H1 (cell line): ENCODE measurements at regions not wholly inside any gene's neighbourhood (a gene's known extent, or its start where the extent isn't known, plus 50 kb on each side); places are given as distances from the start of the nearest gene placed in this dataset.

ENCODE experiments used
- CTCF ChIA-PET: fragments of 300-600 bp; sonication (Branson Sonifier 250); formaldehyde crosslinking; loops from one replicate; lab custom pipeline; 2021; ENCODE audit not compliant: partially characterized antibody; lab: Charles Lee
- POLR2A ChIA-PET: fragments of 300-600 bp; sonication (Branson Sonifier 250); formaldehyde crosslinking; loops from one replicate; lab custom pipeline; 2021; ENCODE audit warnings: inconsistent platforms; ENCODE audit not compliant: partially characterized antibody; lab: Charles Lee
- DNase-seq, 2 experiments: peaks; one replicate each; pipeline versions ENCODE4 v3.0.0 to v3.0.0-alpha.2; 2010 to 2022; ENCODE audit warnings: low spot score in 2 of 2, low read depth in 1 of 2, mixed read lengths in 1 of 2
- FAIRE-seq: peaks from 2 replicates; lab custom pipeline; 2011; peaks lifted over from hg19 to GRCh38; lab: Jason Lieb, UNC
- H2AFZ ChIP-seq: 2 replicates; pipeline ENCODE4 v1.8.1; 2012; ENCODE audit warnings: low read length, inconsistent platforms
- H2AK5ac ChIP-seq: 2 replicates; pipeline ENCODE4 v1.6.1; 2013; ENCODE audit warnings: low read depth, low read length
- H2BK120ac ChIP-seq: replicated peaks from 2 replicates; pipeline ENCODE3; 2013; ENCODE audit warnings: low read depth, low read length, inconsistent platforms
- H2BK12ac ChIP-seq: 2 replicates; pipeline ENCODE4 v1.6.1; 2013; ENCODE audit warnings: low read depth, low read length
- H2BK15ac ChIP-seq: 2 replicates; pipeline ENCODE4 v1.6.1; 2013; ENCODE audit warnings: low read length
- H2BK20ac ChIP-seq: 2 replicates; pipeline ENCODE4 v1.6.1; 2013; ENCODE audit warnings: low read length
- H2BK5ac ChIP-seq: 2 replicates; pipeline ENCODE4 v1.6.1; 2013; ENCODE audit warnings: low read depth, low read length
- H3K14ac ChIP-seq: 2 replicates; pipeline ENCODE4 v1.6.1; 2013; ENCODE audit warnings: inconsistent platforms; ENCODE audit not compliant: insufficient read length
- H3K18ac ChIP-seq: 2 replicates; pipeline ENCODE4 v1.6.1; 2013; ENCODE audit warnings: low read length; ENCODE audit errors: extremely low read depth
- H3K23ac ChIP-seq: 2 replicates; pipeline ENCODE4 v1.6.1; 2013; ENCODE audit warnings: inconsistent platforms; ENCODE audit not compliant: insufficient read length
- H3K23me2 ChIP-seq: 2 replicates; pipeline ENCODE4 v1.6.1; 2013; ENCODE audit warnings: low read depth, low read length
- H3K27ac ChIP-seq: 2 replicates; pipeline ENCODE4 v1.6.1; 2011; ENCODE audit warnings: low read depth, low read length, inconsistent platforms
- H3K27me3 ChIP-seq, 4 experiments: replicated peaks in 1 of 4; 1 replicate in 1 of 4; 2 replicates in 3 of 4; pipeline versions ENCODE4 v1.6.1 to v1.8.1; 2011 to 2013; ENCODE audit warnings: low read length in 3 of 4, mild to moderate bottlenecking in 3 of 4, inconsistent platforms in 2 of 4, mixed read lengths in 2 of 4, moderate library complexity in 1 of 4; ENCODE audit not compliant: control insufficient read depth in 3 of 4, insufficient read depth in 3 of 4; ENCODE audit errors: extremely low read depth in 1 of 4
- H3K36me3 ChIP-seq, 4 experiments: 2 replicates each; pipeline versions ENCODE4 v1.6.1 to v1.8.1; 2011 to 2013; ENCODE audit warnings: mild to moderate bottlenecking in 4 of 4, low read length in 3 of 4, moderate library complexity in 2 of 4, control low read depth in 1 of 4, inconsistent platforms in 1 of 4; ENCODE audit not compliant: insufficient read depth in 4 of 4, control insufficient read depth in 2 of 4
- H3K4ac ChIP-seq: replicated peaks from 2 replicates; pipeline ENCODE3; 2013; ENCODE audit warnings: low read length, low read depth, mixed read lengths, inconsistent platforms; ENCODE audit not compliant: insufficient read length
- H3K4me1 ChIP-seq, 4 experiments: replicated peaks in 1 of 4; 1 replicate in 1 of 4; 2 replicates in 3 of 4; pipeline versions ENCODE4 v1.6.1 to v1.8.1; 2011 to 2013; ENCODE audit warnings: low read length in 3 of 4, inconsistent platforms in 2 of 4, mixed read lengths in 1 of 4; ENCODE audit not compliant: insufficient read depth in 4 of 4, control insufficient read depth in 3 of 4
- H3K4me2 ChIP-seq, 2 experiments: 2 replicates each; pipeline versions ENCODE4 v1.6.1 to v1.8.1; 2011 to 2013; ENCODE audit warnings: low read depth in 2 of 2, low read length in 2 of 2, control low read depth in 1 of 2, inconsistent platforms in 1 of 2, mild to moderate bottlenecking in 1 of 2; ENCODE audit not compliant: insufficient read depth in 1 of 2
- H3K4me3 ChIP-seq, 4 experiments: fragments of 200-600, 300-600 bp in 1 of 4; sonication (generic), shearing (Covaris generic), sonication (Bioruptor Twin) in 1 of 4; 2 replicates each; pipeline versions ENCODE4 v1.5.1 to v1.8.1; 2011 to 2016; ENCODE audit warnings: low read length in 4 of 4, low read depth in 3 of 4, control low read depth in 2 of 4, inconsistent platforms in 2 of 4, mild to moderate bottlenecking in 2 of 4, mixed read lengths in 1 of 4, moderate library complexity in 1 of 4; ENCODE audit not compliant: insufficient read depth in 2 of 4; ENCODE audit errors: extremely low read depth in 1 of 4
- H3K56ac ChIP-seq: replicated peaks from 2 replicates; pipeline ENCODE3; 2013; ENCODE audit warnings: low read depth, mild to moderate bottlenecking, mixed read lengths, low read length, inconsistent platforms; ENCODE audit not compliant: insufficient read length
- H3K79me1 ChIP-seq: 2 replicates; pipeline ENCODE4 v1.6.1; 2013; ENCODE audit warnings: low read depth, low read length, control low read depth
- H3K79me2 ChIP-seq, 2 experiments: 2 replicates each; pipeline versions ENCODE4 v1.6.1 to v1.8.1; 2012 to 2013; ENCODE audit warnings: low read length in 2 of 2, mild to moderate bottlenecking in 2 of 2, inconsistent platforms in 1 of 2; ENCODE audit not compliant: insufficient read depth in 2 of 2, control insufficient read depth in 1 of 2
- H3K9ac ChIP-seq, 4 experiments: replicated peaks in 1 of 4; 1 replicate in 1 of 4; 2 replicates in 3 of 4; pipeline versions ENCODE4 v1.6.1 to v1.8.1; 2011 to 2013; ENCODE audit warnings: low read depth in 3 of 4, low read length in 3 of 4, control low read depth in 2 of 4, mild to moderate bottlenecking in 2 of 4, moderate library complexity in 2 of 4, inconsistent platforms in 1 of 4; ENCODE audit errors: extremely low read depth in 1 of 4
- H3K9me3 ChIP-seq, 2 experiments: 2 replicates each; pipeline versions ENCODE4 v1.6.1 to v1.8.1; 2012 to 2013; ENCODE audit warnings: mild to moderate bottlenecking in 2 of 2, moderate library complexity in 2 of 2, control low read depth in 1 of 2, inconsistent platforms in 1 of 2, low read depth in 1 of 2, low read length in 1 of 2, mixed read lengths in 1 of 2; ENCODE audit not compliant: insufficient read depth in 2 of 2
- H4K20me1 ChIP-seq, 2 experiments: replicated peaks in 1 of 2; 2 replicates each; pipeline versions ENCODE3 to v1.8.1; 2011 to 2013; ENCODE audit warnings: inconsistent platforms in 2 of 2, low read length in 2 of 2, mild to moderate bottlenecking in 1 of 2; ENCODE audit not compliant: insufficient read depth in 2 of 2, control insufficient read depth in 1 of 2
- H4K5ac ChIP-seq: 2 replicates; pipeline ENCODE4 v1.6.1; 2013; ENCODE audit warnings: low read length, low read depth, mixed read lengths, inconsistent platforms; ENCODE audit not compliant: insufficient read length
- H4K8ac ChIP-seq: 2 replicates; pipeline ENCODE4 v1.8.0; 2013; ENCODE audit warnings: mild to moderate bottlenecking, moderate library complexity, low read length, inconsistent platforms; ENCODE audit not compliant: insufficient read depth; ENCODE audit errors: extremely low read depth
- H4K91ac ChIP-seq: replicated peaks from 2 replicates; pipeline ENCODE3; 2013; ENCODE audit warnings: low read length, mixed read lengths, inconsistent platforms; ENCODE audit not compliant: insufficient read length
- ATF3 ChIP-seq: IDR thresholded peaks from 2 replicates; pipeline ENCODE4 v1.6.1; 2011; ENCODE audit warnings: low read depth, mild to moderate bottlenecking, low read length; ENCODE audit not compliant: insufficient read depth
- CBX5 ChIP-seq: fragments of 300-800, 300-1000 bp; sonication (generic); IDR thresholded peaks from 2 replicates; pipeline ENCODE4 v1.7.1; 2016; ENCODE audit warnings: antibody characterized with exemption, low read length, low read depth
- EGR1 ChIP-seq: IDR thresholded peaks from 2 replicates; pipeline ENCODE4 v1.6.1; 2011; ENCODE audit warnings: low read depth, low read length, borderline replicate concordance
- SP1 ChIP-seq: IDR thresholded peaks from 2 replicates; pipeline ENCODE4 v1.6.1; 2011; ENCODE audit warnings: low read depth, low read length
- WGBS, 2 experiments: shearing (Covaris generic) in 1 of 2; methylation state at CpG; one replicate each; pipeline versions ENCODE4 v1.1.6 to v1.1.7; 2013 to 2015; ENCODE audit warnings: low lambda C conversion rate in 2 of 2, mixed read lengths in 2 of 2, inconsistent platforms in 1 of 2, low coverage in 1 of 2, missing lambda C conversion rate in 1 of 2; ENCODE audit not compliant: insufficient replicate concordance in 2 of 2, insufficient coverage in 1 of 2, insufficient read length in 1 of 2; ENCODE audit errors: extremely low coverage in 1 of 2, missing lambda C conversion rate in 1 of 2; 5-methylcytosine and 5-hydroxymethylcytosine counted together

GRCh38 chr11:133699071-133699470, 146.2 kb downstream of the SPATA19 start:
- Histone ChIP-seq H2BK12ac (no peak overlapping the region), H3K9ac (no peak overlapping the region), H3K56ac (no peak overlapping the region), H3K4me2 (no peak overlapping the region), H2BK120ac (no peak overlapping the region), H3K14ac (no peak overlapping the region), H3K27ac (no peak overlapping the region), H3K23me2 (no peaks in the 10 kb centered on the region; the same call in 1 of the 2 replicates), H2AFZ (no peak overlapping the region), H3K79me2 (no peaks in the 10 kb centered on the region), H3K4me3 (no peak overlapping the region), H4K5ac (no peak overlapping the region), H3K9me3 (0 out of 4 replicates have a peak, but pooled peaks cover 0 to 2% of the 10 kb centered on the region in 2 experiments), H3K36me3 (no peaks in the 10 kb centered on the region), H4K20me1 (no peaks in the 10 kb centered on the region), H2AK5ac (no peak overlapping the region), H3K18ac (no peak overlapping the region), H2BK15ac (no peak overlapping the region), H4K91ac (no peak overlapping the region), H2BK5ac (no peak overlapping the region), H3K4ac (no peak overlapping the region), H3K4me1 (peaks cover 0 to 3% (median 0%) of the 10 kb centered on the region in 4 experiments; a peak in 1 of 7 replicates), H3K79me1 (no peaks in the 10 kb centered on the region), H3K27me3 (no peaks in the 10 kb centered on the region), H2BK20ac (no peak overlapping the region), H3K23ac (no peak overlapping the region), H4K8ac (no peak overlapping the region)
- CTCF ChIA-PET = interaction anchor here (1.0 to 1.3 kb wide), 2 partner anchors 136 to 617 kb away, joined by 3 to 4 read pairs; no protein-coding TSS in a partner anchor
- no peak for FAIRE-seq
- TF ChIP-seq EGR1 (no peak), CBX5 (no peak), ATF3 (no peak), SP1 (no peak)
- POLR2A ChIA-PET = no interaction called here
- 86% methylated on average over 5 of the region's 5 CpGs; no CpG with 5 or more reads in 1 of the 2 experiments for WGBS, 2 experiments
- DNase-seq = no peak
